ENCODE measurements at regions not wholly inside any gene's neighbourhood (a gene's known extent, or its start where the extent isn't known, plus 50 kb on each side); places are given as distances from the start of the nearest gene placed in this dataset.

DNA sequence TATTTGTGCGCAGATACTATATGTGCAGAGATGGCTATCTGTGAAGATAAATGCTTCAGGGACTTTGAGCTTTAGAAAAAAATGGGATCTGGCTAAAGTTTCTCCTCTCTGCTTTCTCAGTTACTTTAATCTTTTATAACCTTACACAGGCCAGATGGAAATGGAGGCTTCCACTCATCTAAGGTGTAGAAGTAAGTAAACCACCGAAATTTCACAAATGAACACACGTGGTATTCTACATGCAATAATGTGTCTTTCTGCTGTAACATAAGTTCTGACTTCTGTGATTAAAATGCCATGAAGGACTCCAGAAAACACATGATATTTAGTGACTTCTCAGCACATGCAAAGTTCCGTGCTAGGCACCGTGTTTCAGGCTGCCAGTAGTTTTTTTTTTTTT, 99.1 kb upstream of the FOXN3 start:
- Histone ChIP-seq H3K4me3 (ENCODE audit: insufficient read depth, low read length, poor library complexity, severe bottlenecking) (no peak overlapping the region), H3K27me3 (ENCODE audit: low read length) (no peaks in the 10 kb centered on the region), H3F3A (ENCODE audit: insufficient read depth) (no peaks in the 10 kb centered on the region), H2AFZ (ENCODE audit: low read depth, low read length, severe bottlenecking) (no peak overlapping the region), H3K79me2 (ENCODE audit: insufficient read depth, low read length) (no peaks in the 10 kb centered on the region), H3K4me2 (ENCODE audit: low read depth, low read length, poor library complexity, severe bottlenecking) (no peak overlapping the region), H4K20me1 (ENCODE audit: low read depth, low read length) (no peaks in the 10 kb centered on the region), H3K9ac (ENCODE audit: low read length) (no peak overlapping the region), H3K9me3 (ENCODE audit: insufficient read depth, low read length) (peaks cover 1% of the 10 kb centered on the region; the same call in 1 of the 2 replicates), H3K9me2 (replicated peaks; ENCODE audit: insufficient read depth, low read length) (no peaks in the 10 kb centered on the region), H3K36me3 (ENCODE audit: low read length) (no peaks in the 10 kb centered on the region), H3K27ac (ENCODE audit: low read depth, low read length) (no peak overlapping the region)
- TF ChIP-seq, protein P1, sequence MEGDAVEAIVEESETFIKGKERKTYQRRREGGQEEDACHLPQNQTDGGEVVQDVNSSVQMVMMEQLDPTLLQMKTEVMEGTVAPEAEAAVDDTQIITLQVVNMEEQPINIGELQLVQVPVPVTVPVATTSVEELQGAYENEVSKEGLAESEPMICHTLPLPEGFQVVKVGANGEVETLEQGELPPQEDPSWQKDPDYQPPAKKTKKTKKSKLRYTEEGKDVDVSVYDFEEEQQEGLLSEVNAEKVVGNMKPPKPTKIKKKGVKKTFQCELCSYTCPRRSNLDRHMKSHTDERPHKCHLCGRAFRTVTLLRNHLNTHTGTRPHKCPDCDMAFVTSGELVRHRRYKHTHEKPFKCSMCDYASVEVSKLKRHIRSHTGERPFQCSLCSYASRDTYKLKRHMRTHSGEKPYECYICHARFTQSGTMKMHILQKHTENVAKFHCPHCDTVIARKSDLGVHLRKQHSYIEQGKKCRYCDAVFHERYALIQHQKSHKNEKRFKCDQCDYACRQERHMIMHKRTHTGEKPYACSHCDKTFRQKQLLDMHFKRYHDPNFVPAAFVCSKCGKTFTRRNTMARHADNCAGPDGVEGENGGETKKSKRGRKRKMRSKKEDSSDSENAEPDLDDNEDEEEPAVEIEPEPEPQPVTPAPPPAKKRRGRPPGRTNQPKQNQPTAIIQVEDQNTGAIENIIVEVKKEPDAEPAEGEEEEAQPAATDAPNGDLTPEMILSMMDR (IDR thresholded peaks at IDR 0.05; ENCODE audit: insufficient read depth, low read length, poor library complexity, severe bottlenecking), result no peak
- TF ChIP-seq EZH2phosphoT487 (conservative IDR thresholded peaks at IDR 0.05; ENCODE audit: low read length), result no peak

GRCh38 chr14:89514601-89515000, 97.6 kb upstream of the FOXN3 start:
- Histone ChIP-seq H3K9me3 (ENCODE audit: insufficient read depth, low read length) (no peaks in the 10 kb centered on the region), H4K20me1 (ENCODE audit: low read depth, low read length) (no peaks in the 10 kb centered on the region), H3K9me2 (replicated peaks; ENCODE audit: insufficient read depth, low read length) (no peaks in the 10 kb centered on the region), H3K27ac (ENCODE audit: low read depth, low read length) (no peak overlapping the region), H3K27me3 (ENCODE audit: low read length) (no peaks in the 10 kb centered on the region), H3K79me2 (ENCODE audit: insufficient read depth, low read length) (no peaks in the 10 kb centered on the region), H3K4me2 (ENCODE audit: low read depth, low read length, poor library complexity, severe bottlenecking) (no peak overlapping the region), H3F3A (ENCODE audit: insufficient read depth) (peaks cover 6% of the 10 kb centered on the region; the same call in 1 of the 2 replicates), H2AFZ (ENCODE audit: low read depth, low read length, severe bottlenecking) (no peak overlapping the region), H3K4me3 (ENCODE audit: insufficient read depth, low read length, poor library complexity, severe bottlenecking) (no peak overlapping the region), H3K9ac (ENCODE audit: low read length) (no peak overlapping the region), H3K36me3 (ENCODE audit: low read length) (no peaks in the 10 kb centered on the region)
- TF ChIP-seq EZH2phosphoT487 (conservative IDR thresholded peaks at IDR 0.05; ENCODE audit: low read length), result no peak
- TF ChIP-seq, protein P1 (IDR thresholded peaks at IDR 0.05; ENCODE audit: insufficient read depth, low read length, poor library complexity, severe bottlenecking), result no peak

DNA sequence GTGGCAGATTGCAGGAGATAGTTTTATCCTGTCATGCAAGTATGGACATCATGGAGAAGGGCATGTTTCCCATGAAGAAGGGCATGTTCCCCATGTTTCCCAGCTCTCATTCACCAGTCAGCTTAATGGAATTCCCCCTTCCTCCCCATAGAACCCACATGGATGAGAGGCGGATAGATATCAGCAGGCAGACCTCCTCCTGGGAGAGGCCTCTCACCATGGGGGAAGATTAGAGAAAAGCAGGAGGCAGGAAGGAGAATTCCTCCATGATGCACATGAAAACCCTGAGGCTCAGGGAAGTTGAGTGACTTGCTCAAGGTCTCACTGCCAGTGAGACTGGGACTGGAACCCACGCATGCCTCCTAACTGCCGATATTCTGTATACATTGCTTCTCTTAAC, 92.9 kb upstream of the FOXN3 start:
- no peaks in the 10 kb centered on the region for H3K79me2 ChIP-seq (ENCODE audit: insufficient read depth, low read length)
- no peaks in the 10 kb centered on the region for H4K20me1 ChIP-seq (ENCODE audit: low read depth, low read length)
- no peaks in the 10 kb centered on the region for H3K36me3 ChIP-seq (ENCODE audit: low read length)
- peak overlapping the region; percentile 51 for H3K4me2 ChIP-seq (ENCODE audit: low read depth, low read length, poor library complexity, severe bottlenecking)
- H3K4me3 ChIP-seq (ENCODE audit: insufficient read depth, low read length, poor library complexity, severe bottlenecking), result no peak overlapping the region
- peaks cover 6% of the 10 kb centered on the region; the same call in 1 of the 2 replicates for H3F3A ChIP-seq (ENCODE audit: insufficient read depth)
- no peaks in the 10 kb centered on the region for H3K27me3 ChIP-seq (ENCODE audit: low read length)
- H3K27ac ChIP-seq (ENCODE audit: low read depth, low read length), result peak overlapping the region; percentile 51
- no peaks in the 10 kb centered on the region for H3K9me3 ChIP-seq (ENCODE audit: insufficient read depth, low read length)
- TF ChIP-seq EZH2phosphoT487 (conservative IDR thresholded peaks at IDR 0.05; ENCODE audit: low read length), result no peak
- TF ChIP-seq, protein P1 (IDR thresholded peaks at IDR 0.05; ENCODE audit: insufficient read depth, low read length, poor library complexity, severe bottlenecking), result no peak
- H3K9me2 ChIP-seq (replicated peaks; ENCODE audit: insufficient read depth, low read length), result no peaks in the 10 kb centered on the region
- peak overlapping the region; percentile 52 for H2AFZ ChIP-seq (ENCODE audit: low read depth, low read length, severe bottlenecking)
- peak overlapping the region; percentile 30; the same call in 1 of the 2 replicates for H3K9ac ChIP-seq (ENCODE audit: low read length)

Measured in SU-DHL-6 (cell line).